Epithelial cell of prostate (primary cell): ENCODE measurements at regions not wholly inside any gene's neighbourhood (a gene's known extent, or its start where the extent isn't known, plus 50 kb on each side); places are given as distances from the start of the nearest gene placed in this dataset.
"Not testable (repeated sequence)": the region's sequence is repeated elsewhere in the genome, so short reads cannot be mapped to it uniquely, and the experiment has no call there.

Experiments used
- DNase-seq: peaks from one replicate; pipeline ENCODE4 v3.0.0-alpha.2; 2011; ENCODE audit warnings: low read depth, low spot score
- H3K27ac ChIP-seq: fragments of 450-650 bp; 2 replicates; pipeline ENCODE4 v1.5.1; 2017; ENCODE audit warnings: mild to moderate bottlenecking

DNA sequence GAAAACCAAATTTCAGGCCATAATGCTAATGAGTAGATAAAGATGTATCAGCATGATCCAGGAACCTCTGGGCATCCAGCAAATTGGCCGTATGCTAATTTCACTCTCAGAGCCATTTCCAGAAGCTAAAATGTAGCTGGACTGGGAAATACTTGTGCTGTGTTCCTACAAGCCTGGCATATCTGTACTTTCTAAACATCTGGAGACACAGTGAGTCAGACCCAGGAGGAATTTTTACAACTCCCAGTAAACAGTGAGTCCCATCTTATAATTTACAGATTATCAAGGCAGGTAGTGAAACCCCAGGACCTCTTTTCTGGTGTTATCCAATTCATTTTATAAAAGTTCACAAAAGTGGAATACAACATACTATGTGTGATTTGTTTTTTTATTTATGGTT is 683.0 kb upstream of the ADGRB3 start:
- H3K27ac ChIP-seq: no peak overlapping the region
- DNase-seq: no peak

DNA sequence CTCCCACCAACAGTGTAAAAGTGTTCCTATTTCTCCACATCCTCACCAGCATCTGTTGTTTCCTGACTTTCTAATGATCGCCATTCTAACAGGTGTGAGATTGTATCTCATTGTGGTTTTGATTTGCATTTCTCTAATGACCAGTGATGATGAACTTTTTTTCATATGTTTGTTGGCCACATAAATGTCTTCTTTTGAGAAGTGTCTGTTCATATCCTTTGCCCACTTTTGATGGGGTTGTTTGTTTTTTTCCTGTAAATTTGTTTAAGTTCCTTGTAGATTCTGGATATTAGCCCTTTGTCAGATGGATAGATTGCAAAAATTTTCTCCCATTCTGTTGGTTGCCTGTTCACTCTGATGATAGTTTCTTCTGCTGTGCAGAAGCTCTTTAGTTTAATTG is 687.3 kb upstream of the ADGRB3 start:
- not testable (repeated sequence) for DNase-seq, H3K27ac ChIP-seq

DNA sequence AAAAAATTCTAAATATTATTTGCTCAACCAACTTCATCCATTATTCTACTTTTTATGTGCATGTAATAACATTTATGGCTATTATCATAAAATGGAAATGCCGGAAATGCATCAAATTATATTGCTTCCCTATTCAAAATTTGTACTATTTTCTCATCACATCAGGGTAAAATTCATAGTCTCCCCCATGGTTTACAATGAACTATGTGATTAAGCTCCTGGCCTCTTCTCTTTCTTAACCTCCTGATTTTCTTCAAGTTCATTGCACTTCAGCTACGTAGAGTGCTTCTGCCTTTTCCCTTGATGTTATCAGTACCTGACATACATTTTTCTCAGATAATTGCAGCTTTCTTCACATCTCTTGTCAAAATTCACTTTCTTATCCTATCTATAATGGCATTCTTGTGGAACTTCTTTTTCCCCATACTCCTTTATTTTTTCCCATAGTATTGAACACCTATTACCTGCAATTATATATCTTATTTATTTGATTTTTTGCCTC is 699.1 kb upstream of the ADGRB3 start:
- DNase-seq: no peak
- no peak overlapping the region for H3K27ac ChIP-seq

DNA sequence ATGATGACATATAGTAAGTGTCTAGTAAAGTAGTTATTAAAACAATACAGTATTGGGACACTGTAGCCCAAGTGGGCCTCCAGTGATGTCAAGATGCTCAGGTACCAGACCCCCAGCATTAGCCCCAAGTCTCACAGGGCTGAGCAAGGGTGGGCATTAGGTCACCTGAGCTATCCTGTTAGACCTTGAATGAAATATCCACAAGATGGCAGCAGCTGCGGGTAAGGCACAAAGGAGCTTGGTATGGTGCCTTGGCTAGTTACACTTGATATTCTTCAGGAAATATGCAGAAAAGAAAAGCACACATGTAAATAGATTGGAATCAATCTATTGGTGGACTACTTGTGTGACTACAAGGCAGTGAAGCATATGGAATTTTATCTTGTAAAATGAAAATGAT is 701.8 kb upstream of the ADGRB3 start:
- DNase-seq: no peak
- H3K27ac ChIP-seq: no peak overlapping the region

DNA sequence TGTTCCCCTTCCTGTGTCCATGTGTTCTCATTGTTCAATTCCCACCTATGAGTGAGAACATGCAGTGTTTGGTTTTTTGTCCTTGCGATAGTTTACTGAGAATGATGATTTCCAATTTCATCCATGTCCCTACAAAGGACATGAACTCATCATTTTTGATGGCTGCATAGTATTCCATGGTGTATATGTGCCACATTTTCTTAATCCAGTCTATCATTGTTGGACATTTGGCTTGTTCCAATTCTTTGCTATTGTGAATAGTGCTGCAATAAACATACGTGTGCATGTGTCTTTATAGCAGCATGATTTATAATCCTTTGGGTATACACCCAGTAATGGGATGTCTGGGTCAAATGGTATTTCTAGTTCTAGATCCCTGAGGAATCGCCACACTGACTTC is 712.5 kb upstream of the ADGRB3 start:
- H3K27ac ChIP-seq, DNase-seq: not testable (repeated sequence)

DNA sequence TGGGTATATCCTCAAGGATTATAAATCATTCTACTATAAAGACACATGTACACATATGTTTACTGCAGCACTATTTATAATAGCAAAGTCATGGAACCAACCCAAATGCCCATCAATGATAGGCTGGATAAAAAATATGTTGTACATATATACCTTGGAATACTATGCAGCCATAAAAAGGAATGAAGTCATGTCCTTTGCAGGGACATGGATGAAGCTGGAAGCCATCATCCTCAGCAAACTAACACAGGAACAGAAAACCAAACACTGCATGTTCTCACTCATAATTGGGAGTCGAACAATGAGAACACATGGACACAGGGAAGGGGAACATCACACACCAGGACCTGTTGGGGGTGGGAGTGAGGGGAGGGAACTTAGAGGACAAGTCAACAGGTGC is 715.0 kb upstream of the ADGRB3 start:
- not testable (repeated sequence) for H3K27ac ChIP-seq, DNase-seq

DNA sequence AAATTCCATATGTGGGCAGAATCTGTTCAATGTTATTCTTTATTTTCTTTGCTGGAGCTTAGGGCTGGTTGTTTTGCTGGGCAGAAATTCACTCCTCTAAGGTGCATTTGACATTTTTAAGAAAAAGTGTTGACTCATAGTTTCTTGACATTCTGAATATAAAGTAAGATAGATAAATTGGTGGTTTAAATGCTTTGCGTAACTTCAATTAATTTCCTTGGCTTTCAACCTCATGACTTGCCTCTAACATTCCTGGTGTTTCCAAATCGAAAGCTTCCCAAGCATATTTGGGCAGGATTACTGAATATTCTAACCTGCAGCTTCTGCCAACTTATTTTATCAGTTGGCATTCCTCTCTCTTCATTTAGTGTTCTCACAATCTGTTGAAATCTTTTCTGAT is 718.7 kb upstream of the ADGRB3 start:
- DNase-seq: no peak
- H3K27ac ChIP-seq: no peak overlapping the region

DNA sequence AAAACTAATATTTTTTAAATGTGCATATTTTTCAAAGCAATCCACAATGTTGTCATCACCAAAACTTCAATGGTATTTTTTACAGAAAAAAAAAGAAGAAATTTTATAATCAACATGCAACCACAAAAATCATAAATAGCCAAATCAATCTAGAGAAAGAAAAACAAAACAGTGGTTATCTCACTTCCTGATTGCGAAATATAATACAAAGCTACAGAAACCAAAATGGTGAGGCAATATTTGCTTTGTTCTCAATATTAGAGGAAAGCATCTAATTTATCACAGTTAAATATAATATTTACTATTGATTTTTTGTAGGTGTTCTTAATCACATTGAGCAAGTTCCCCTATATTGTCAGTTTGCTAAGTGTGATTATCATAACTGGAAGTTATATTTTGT is 720.7 kb upstream of the ADGRB3 start:
- DNase-seq: no peak
- no peak overlapping the region for H3K27ac ChIP-seq

DNA sequence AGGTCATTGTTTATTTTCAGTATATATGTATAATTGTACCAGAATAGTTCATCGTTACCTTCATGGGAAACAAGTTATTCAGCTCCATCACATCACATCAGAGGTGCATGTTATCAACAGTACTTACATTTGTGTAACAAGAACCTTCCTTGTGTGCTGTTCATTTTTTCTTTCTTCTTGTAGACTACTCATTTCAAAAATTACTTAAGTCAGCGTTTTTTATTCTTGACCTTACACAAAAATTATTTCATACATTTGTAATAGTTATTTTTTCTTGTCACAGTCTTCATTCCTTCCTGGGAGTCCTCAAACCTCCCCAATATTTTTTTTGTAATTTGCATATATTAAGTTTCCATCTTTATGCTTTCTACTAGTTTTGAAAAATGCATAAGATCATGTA is 725.7 kb upstream of the ADGRB3 start:
- H3K27ac ChIP-seq: no peak overlapping the region
- DNase-seq: no peak

DNA sequence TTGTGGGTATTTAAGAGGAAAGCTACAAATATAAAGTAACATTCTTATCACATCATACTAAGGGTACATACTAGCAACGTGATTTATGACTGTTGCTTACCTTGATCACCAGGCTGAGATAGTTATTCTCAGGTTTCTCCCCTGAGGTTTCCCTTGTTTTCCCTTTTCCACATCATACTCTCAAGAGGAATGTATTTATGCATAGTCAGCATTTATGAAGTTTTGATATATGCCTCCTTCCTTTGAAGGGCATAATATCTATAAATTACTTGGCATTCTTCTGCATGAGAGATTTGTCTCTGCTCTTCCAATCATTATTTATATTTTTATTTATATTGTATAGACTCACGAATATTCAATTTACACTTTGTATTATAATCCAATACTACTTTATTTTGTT is 726.7 kb upstream of the ADGRB3 start:
- H3K27ac ChIP-seq: no peak overlapping the region
- no peak for DNase-seq

DNA sequence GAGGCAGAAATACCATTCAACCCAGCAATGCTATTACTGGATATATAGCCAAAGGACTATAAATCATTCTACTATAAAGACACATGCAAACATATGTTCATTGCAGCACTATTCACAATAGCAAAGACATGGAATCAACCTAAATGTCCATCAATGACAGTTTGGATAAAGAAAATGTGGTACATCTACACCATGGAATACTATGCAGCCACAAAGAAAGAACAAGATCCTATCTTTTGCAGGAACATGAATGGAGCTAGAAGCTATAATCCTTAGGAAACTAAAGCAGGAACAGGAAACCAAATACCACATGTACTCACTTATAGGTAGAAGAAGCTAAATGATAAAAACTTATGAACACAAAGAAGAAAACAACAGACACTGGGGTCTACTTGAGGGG is 730.3 kb upstream of the ADGRB3 start:
- DNase-seq, H3K27ac ChIP-seq: not testable (repeated sequence)

DNA sequence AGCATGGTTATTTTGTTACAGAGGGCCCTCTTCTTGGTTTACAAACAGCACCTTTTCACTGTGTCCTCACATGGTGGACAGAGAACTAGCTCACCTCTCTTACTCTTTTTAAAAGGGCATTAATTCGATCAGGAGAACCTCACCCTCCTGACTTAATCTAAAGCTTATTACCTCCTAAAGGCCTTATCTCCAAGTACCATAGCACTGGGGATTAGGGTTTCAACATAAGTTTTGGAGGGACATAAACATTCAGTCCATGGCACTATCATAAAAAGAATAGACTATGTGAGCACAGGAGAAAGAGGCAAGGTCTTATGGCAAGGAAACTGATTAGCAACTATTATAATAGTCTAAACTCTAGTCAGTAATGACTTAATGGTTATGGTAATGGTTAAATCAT is 736.2 kb upstream of the ADGRB3 start:
- H3K27ac ChIP-seq: no peak overlapping the region
- DNase-seq: no peak

DNA sequence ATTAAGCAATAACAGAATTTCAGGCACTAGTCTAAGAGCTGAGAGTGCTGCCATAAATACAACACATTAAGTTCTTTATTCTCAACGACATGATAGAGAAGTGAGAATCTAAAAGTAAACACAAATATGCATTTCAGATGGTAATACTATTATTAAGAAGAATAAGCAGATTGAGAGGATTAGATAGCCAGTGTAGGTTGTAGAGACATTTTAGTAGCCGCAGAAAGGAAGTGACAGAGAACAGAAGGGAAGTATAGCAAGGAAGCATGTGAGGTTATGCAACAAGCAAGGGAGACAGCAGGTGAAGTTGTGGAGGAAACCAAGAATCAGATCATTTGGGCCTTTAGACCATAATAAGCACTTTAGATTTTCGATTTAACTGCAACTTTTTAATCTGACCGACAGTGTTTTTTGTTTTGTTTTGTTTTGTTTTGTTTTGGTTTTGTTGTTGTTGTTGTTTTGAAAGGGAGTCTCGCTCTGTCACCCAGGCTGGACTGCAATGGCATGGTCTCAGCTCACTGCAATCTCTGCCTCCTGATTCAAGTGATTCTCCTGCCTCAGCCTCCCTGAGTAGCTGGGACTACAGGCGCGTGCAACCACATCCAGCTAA is 737.0 kb upstream of the ADGRB3 start:
- no peak overlapping the region for H3K27ac ChIP-seq
- no peak for DNase-seq

DNA sequence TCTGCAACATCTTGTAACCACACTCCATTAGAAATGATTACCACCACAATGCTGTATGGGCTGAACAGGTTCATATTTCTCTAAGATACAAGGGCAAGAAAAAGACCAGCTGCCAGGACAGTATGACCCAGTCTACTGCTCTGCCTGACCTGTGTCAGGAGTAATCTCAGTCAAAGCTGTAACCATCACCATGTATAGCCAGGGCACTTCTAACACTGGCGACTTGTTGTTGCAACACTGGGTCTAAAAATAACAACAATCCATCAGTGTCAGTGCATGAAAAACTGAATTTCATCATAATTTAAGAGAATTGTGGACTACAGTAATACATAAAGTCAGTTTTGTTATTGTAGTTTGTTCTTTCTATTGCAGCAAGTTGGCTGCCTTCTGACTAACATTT is 738.6 kb upstream of the ADGRB3 start:
- DNase-seq: no peak
- H3K27ac ChIP-seq: no peak overlapping the region

DNA sequence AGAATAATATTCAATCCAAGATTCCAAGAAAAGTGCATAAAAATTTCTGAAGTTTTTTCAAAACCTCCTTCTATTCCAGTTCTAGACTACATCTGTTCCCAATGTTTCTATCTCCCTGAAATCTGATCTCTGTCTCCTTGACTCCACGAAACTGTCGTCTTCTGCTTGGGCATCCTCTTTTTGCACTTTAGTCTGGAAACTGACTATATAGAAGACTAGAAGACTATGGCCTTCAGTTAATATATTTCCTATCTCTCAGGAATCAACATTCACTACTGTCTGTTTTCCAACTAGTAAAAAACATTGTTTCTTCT is 745.4 kb upstream of the ADGRB3 start:
- DNase-seq: no peak

DNA sequence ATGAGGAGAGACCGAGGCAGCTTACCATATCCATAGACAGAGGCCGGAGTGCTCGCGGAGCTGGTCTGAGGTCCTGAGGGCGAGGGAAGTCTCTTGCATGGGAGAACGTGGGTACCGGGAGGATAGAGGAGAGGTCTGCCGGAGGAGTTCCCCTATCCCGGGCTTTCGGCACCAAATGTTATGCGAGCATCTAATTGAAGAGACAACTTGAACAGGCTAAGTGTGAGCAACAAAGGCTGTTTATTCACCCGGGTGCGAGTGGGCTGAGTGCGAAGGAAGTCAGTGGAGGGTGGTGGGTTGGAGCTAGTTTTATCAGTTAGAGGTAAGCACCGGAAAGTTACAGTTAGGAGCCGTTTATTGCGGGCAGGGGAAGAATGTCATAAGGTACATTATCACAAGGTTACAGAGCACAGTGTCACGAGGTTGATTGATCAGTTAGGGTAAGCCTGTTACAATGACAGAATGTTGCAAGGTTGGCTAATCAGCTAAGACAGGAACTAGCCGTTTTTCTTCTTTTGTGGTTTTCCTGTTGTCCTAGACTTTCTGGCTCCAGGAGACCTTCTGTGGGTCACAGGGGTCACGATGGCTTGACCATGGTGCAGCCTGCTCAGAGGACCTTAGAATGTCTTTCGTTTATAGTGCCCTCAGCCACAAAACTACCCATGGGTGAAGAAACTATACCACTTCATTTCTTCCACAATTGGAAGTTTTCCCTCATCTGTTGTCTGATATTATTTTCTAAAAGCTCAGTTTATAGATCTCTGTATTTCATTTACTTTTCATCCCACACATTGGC is 746.0 kb upstream of the ADGRB3 start:
- H3K27ac ChIP-seq: no peak overlapping the region

More for the DNA sequence above, 745.4 kb upstream of the ADGRB3 start:
- no peak overlapping the region for H3K27ac ChIP-seq

DNA sequence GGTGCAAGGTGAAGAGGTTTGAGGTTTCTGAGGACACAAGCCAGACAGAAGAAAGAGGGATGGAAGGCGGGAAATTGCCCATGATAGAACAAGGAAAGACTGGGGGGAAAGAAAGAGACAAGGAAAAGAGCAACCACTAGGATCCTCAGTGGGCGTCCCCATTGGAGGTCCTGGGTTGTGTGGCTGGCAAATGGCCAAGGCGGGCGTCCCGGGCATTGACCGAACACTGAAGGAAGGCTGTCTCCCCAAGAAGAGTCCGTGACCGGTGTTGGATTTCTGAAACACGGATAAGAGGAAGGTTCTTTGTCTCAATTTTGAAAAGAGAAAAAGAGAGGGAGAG is 746.6 kb upstream of the ADGRB3 start:
- DNase-seq: no peak
- H3K27ac ChIP-seq: no peak overlapping the region

More for the DNA sequence above, 746.0 kb upstream of the ADGRB3 start:
- DNase-seq: no peak

DNA sequence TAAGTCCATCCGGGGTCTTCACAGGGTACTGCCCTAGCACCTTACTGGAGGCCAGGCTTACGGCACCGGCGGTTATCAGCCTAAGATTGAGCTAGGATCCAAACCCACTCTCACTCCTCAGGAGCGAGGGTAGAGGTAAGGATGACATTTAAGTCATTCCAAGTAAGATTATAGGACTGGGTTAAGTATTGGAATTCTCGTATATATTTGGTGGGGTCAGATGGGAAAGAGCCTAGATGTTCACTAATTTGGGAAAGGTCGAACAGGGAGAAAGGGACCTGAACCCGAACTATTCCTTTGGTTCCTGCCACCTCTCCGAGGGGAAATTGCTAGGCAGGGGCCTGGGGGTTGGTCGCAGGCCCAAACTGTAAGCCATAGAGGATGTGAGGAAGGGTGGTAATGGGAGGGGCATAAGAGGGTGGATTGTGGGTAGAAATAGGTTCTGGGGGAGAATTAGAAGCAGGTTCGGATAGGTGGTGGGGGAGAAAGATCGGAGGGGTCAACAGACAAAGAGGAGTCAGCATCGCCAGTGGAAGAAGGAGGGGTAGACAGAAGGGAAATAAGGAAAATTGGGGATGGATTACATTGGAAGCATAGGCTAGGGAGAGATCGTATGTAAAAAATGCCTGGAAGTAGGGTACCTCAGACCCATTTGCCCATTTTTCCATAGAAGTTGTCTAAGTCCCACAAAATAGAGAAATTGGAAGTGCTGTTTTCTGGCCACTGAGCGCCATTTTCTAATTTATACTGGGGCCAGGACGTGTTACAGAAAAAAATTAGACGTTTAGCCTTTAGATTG is 747.1 kb upstream of the ADGRB3 start:
- DNase-seq: no peak
- H3K27ac ChIP-seq: no peak overlapping the region

DNA sequence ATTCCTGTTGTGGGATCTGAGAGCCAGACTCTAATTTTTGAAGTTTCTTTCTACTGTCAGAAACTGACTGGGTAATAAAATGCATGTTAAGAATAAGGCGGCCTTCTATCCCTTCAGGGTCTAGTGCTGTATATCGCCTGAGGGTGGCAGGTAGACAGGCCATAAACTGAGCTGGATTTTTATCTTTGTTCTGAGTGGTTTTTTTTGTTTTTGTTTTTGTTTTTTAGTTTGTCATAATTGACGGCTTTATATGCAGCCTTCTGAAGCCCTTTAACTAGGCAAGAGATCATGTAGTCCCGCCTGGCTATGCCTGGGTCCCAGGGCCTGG is 747.7 kb upstream of the ADGRB3 start:
- H3K27ac ChIP-seq: no peak overlapping the region
- DNase-seq: no peak

DNA sequence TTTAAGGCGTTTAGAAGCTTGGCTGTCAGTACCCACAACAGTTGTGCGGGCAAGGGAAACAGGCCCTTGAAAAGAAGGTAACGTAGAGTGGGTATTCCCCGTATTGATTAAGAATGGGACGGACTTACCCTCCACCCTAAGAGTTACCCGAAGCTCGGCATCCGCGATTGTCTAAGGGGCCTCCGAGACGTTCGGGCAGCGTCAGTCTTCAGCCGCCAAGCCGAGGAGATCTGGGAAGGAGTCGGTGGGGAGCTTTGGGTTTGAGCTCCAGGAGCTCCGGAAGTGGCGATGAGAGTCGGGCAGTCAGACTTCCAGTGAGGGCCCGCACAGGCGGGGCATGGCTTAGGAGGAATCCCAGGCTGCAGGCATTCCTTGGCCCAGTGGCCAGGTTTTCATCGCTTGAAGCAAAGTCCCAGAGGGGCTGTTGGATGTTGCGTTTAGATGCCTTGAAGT is 748.2 kb upstream of the ADGRB3 start:
- no peak overlapping the region for H3K27ac ChIP-seq

DNA sequence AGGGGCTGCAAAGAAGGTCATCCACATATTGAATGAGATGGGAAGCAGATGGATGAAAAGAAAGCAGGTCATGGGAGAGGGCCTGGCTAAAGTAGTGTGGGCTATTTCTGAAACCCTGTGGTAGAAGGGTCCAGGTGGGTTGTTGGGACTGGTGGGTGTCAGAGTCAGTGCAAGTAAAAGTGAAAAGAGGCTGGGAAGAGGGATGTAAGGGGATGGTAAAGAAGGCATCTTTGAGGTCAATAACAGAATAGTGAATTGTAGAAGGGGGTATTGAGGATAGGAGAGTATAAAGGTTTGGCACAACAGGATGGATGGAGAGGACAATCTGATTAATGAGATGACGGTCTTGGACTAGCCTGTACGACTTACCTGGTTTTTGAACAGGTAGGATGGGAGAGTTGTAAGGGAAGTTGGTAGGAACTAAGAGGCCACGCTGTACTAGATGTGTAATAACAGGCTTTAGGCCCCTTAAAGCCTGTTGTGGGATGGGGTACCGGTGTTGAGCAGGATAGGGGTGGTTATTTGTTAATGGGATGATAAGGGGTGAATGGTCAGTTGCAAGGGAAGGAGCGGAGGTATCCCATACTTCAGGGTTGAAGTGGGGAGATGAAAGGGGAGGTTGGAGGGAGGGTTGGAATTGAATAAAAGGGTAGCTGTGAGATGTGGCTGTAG is 748.9 kb upstream of the ADGRB3 start:
- DNase-seq: no peak
- H3K27ac ChIP-seq: no peak overlapping the region

More for the DNA sequence above, 748.2 kb upstream of the ADGRB3 start:
- DNase-seq: no peak
